Cardiac fibroblast (primary cell): ENCODE measurements at regions not wholly inside any gene's neighbourhood (a gene's known extent, or its start where the extent isn't known, plus 50 kb on each side); places are given as distances from the start of the nearest gene placed in this dataset.

Experiments used
- DNase-seq, 2 donors: peaks; one replicate each; pipeline versions ENCODE4 v3.0.0 to v3.0.0-alpha.2; 2010; ENCODE audit warnings: low read depth in 2 of 2
- H3K4me3 ChIP-seq, 2 donors: replicated peaks in 1 of 2; 1 replicate in 1 of 2; 2 replicates in 1 of 2; pipeline ENCODE4 v1.5.1; 2011; ENCODE audit warnings: low read depth in 2 of 2, low read length in 2 of 2, mild to moderate bottlenecking in 2 of 2, moderate library complexity in 1 of 2
- TF ChIP-seq, protein P1 (sequence below): IDR thresholded peaks from one replicate; pipeline ENCODE4 v1.5.1; 2011; ENCODE audit warnings: low read depth, mild to moderate bottlenecking, low read length, inconsistent platforms

DNA sequence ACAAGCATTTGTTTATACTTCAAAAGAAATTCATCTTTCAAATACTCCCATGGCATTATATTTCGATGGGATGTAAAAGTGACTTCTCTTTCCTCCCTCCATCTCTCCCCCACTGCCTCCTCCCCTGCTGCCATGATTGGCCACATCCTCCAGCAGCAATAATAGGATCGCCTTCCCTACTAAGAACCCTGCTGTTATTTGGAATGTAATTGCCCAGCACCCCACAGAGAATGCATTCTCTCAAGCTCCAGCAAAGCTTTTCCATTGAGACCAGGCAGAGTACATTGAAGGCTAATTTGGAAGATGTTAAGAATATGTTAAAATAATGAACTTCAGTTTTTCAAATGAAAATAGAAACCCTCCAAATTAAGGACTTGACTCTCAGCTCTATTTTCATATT lies 375.4 kb upstream of the ACVR2A start:
- no peak overlapping the region for H3K4me3 ChIP-seq
- TF ChIP-seq, protein P1, sequence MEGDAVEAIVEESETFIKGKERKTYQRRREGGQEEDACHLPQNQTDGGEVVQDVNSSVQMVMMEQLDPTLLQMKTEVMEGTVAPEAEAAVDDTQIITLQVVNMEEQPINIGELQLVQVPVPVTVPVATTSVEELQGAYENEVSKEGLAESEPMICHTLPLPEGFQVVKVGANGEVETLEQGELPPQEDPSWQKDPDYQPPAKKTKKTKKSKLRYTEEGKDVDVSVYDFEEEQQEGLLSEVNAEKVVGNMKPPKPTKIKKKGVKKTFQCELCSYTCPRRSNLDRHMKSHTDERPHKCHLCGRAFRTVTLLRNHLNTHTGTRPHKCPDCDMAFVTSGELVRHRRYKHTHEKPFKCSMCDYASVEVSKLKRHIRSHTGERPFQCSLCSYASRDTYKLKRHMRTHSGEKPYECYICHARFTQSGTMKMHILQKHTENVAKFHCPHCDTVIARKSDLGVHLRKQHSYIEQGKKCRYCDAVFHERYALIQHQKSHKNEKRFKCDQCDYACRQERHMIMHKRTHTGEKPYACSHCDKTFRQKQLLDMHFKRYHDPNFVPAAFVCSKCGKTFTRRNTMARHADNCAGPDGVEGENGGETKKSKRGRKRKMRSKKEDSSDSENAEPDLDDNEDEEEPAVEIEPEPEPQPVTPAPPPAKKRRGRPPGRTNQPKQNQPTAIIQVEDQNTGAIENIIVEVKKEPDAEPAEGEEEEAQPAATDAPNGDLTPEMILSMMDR = no peak
- DNase-seq = no peak

DNA sequence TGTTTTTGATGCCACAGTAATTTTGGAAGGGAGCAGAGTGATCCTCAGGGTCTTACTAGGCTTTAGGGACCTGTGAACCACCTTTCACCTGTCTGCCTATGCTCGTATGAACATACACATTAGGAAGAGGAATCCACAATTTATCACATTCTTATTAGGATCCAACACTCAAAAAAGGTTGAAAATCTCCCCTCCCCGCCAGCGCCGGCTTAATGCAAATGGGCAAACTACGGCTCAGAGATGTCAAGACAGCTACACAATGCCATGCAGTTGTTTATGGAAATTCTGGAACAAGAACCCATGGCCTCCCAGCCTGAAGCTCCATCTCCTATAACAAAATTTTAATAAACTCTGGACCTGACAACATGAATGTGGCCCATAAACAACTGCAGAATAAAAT lies 375.9 kb upstream of the ACVR2A start:
- H3K4me3 ChIP-seq = no peak overlapping the region
- no peak for DNase-seq
- TF ChIP-seq, protein P1 = no peak

DNA sequence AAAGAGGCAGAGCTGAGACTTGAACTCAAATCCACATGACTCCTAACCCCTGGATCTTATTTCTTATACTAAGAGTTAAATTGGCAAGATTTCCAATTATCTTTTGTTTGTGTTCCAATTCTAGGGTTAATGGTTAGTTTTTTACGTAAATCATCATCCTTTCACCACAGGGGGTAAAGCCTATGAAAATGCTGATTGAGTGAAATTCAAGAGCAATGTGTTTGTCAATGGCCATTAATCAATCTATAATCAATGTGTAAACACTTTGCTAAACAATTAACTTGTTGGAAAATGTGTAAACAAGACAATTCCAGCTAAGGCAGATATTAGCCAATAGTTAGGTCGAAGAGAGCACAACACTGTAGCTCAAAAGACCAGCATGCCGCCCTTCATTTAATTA lies 376.5 kb upstream of the ACVR2A start:
- DNase-seq = no peak
- TF ChIP-seq, protein P1 = no peak
- no peak overlapping the region for H3K4me3 ChIP-seq

DNA sequence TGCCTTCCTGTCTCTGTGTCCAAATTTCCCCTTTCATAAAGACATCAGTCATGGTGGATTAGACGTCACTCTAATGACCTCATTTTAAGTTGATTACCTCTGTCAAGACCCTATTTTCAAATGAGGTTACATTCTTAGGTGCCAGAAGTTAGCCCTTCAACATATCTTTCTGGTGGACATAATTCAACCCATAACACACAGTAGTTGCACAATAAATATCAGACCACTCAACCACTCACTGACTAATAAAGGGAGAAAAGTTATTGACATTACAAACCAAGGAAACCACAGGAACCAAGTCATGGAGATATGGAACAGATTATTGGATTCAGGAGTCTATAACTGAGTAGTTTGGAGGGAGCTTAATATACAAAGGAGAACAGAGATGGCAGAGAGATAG lies 377.4 kb upstream of the ACVR2A start:
- H3K4me3 ChIP-seq = no peak overlapping the region
- TF ChIP-seq, protein P1 = no peak
- DNase-seq = no peak

DNA sequence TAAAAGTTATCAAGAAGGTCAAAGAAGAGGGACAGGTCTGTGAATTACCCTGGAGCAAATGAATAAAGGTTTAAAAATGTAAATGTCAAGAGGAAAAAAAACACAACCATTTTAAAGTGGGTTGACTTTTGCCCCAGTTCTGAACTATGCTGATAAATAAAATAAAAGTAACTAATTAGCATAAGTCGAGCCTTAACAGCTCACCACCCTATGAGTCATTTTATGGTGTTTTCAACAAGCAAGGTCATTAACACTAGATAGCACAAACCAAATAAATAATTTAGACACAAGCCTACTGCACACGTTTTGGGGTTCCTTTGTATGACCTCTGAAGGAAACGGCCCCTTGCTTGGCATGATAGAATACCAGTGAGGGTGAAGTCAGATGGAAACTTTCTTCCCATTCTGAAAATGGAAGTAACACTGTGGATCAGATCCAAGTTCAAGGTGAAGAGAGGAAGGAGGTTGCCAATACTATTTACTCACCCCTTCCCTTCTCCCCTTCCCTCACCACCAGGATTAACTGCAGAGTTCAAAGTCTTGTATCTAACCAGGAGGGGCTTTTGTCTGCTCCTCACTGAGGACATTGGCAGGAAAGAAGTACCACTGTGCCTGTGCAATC lies 380.0 kb upstream of the ACVR2A start:
- TF ChIP-seq, protein P1 = no peak
- no peak overlapping the region for H3K4me3 ChIP-seq
- no peak for DNase-seq

DNA sequence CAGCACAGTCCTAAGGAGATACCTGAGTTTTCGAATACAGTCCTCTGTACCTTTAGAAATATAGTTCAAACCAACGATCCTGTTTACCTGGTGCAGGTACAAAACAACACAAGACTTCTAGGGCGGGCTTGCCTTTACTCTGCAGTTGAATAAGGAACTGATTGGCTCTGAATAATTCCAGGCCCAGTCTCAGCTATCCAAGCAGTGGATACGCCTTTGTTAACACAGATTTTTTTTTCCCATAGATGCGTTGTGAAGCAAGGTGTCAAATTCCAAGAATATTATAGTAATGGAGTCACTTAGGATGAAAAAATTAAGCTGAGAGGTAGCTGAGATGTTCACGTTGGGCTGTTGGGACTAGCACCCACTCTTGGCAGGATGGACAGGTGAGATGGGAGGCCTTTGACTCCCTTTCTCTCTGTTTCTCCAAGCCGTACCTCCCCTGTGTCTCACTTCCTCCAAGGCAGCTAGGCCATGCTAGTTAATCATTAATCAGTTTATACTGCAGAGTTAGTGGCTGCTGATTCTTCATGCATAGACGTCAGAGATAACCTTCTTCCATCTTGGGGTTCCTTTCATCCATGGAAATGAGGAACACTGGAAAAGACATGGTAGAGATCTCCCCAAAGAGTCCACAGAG lies 380.8 kb upstream of the ACVR2A start:
- TF ChIP-seq, protein P1 = no peak
- no peak for DNase-seq
- no peak overlapping the region for H3K4me3 ChIP-seq
